ENCODE measurements at regions not wholly inside any gene's neighbourhood (a gene's known extent, or its start where the extent isn't known, plus 50 kb on each side); places are given as distances from the start of the nearest gene placed in this dataset.

DNA sequence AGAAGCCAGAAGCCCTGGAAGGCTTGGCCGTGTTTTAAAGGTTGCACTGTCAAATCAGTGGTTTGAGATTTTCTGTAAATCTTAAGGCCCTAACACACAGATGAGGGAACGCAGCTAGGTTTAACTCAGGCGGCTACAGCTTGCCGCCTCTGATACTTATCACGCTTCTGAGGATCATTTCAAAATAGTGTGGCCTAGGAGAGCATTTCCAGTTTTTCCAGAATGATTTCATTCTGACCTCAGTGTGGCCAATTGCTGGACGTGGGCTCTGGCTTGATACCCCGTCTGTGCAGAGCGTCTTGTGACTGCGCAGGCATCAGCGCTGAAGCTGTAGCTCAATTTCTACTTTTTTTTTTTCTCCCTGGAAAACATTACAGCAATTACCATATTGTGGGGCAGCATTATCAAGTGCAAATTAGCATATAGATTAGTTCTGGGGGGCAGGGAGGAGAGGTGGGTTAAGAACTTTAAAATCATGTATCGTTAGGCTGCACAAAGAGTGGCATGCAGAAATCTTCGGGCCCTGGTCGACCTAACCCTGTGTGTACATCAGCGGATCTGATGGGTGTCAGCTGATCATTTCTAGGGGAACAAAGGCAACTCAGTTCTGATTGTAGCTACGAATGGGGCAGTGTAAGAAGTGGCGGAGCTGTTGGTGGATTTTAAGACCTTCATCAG is 105.0 kb upstream of the EEF1E1 start:
- Histone ChIP-seq H3T11ph (ENCODE audit: low read length) (no peak overlapping the region), H3K14ac (ENCODE audit: insufficient read depth, low read length) (no peak overlapping the region), H2BK20ac (ENCODE audit: low read depth, low read length, poor library complexity, severe bottlenecking) (no peak overlapping the region), H4K20me1 (ENCODE audit: control insufficient read depth, insufficient read depth, insufficient read length) (no peaks in the 10 kb centered on the region), H4K5ac (ENCODE audit: insufficient read length, low read depth, low read length) (no peak overlapping the region), H3K4me2 (ENCODE audit: insufficient read depth, insufficient read length, low read length) (no peak overlapping the region), H2AK5ac (ENCODE audit: insufficient read length, low read length) (no peak overlapping the region), H3K18ac (ENCODE audit: insufficient read length, low read depth, low read length) (no peak overlapping the region), H4K91ac (ENCODE audit: insufficient read length, low read depth, low read length) (no peak overlapping the region), H2BK5ac (ENCODE audit: insufficient read length, low read length) (no peak overlapping the region), H3K23me2 (ENCODE audit: insufficient read length, low read depth, low read length, poor library complexity, severe bottlenecking) (no peaks in the 10 kb centered on the region), H3K9me3 (ENCODE audit: control insufficient read depth, low read depth, low read length) (no peaks in the 10 kb centered on the region), H2AFZ (ENCODE audit: low read length) (no peak overlapping the region), H3K27ac (ENCODE audit: insufficient read length, low read depth, low read length) (no peak overlapping the region), H3K79me1 (ENCODE audit: insufficient read depth, low read depth, low read length, poor library complexity, severe bottlenecking) (no peaks in the 10 kb centered on the region), H3K56ac (ENCODE audit: insufficient read length, low read depth, low read length) (no peak overlapping the region), H2BK120ac (ENCODE audit: low read depth, low read length, poor library complexity, severe bottlenecking) (no peak overlapping the region), H3K9ac (ENCODE audit: extremely low read depth, insufficient read length, low read length) (no peak overlapping the region), H3K79me2 (ENCODE audit: insufficient read depth, low read length) (no peaks in the 10 kb centered on the region; the same call in 1 of the 2 replicates), H4K8ac (replicated peaks; ENCODE audit: insufficient read length, low read depth, low read length) (no peak overlapping the region), H3K4ac (ENCODE audit: low read depth, low read length) (no peak overlapping the region), H3K27me3 (ENCODE audit: insufficient read depth, low read length) (no peaks in the 10 kb centered on the region), H2BK12ac (ENCODE audit: insufficient read length, low read depth, low read length) (no peak overlapping the region), H3K4me1 (ENCODE audit: insufficient read depth, low read length) (no peaks in the 10 kb centered on the region), H3K23ac (ENCODE audit: insufficient read length, low read depth, low read length) (no peak overlapping the region), H2BK15ac (ENCODE audit: low read depth, low read length) (no peak overlapping the region)
- Mint-ChIP-seq H3K4me3 (no peak overlapping the region), H3K27me3 (ENCODE audit: low read depth) (no peaks in the 10 kb centered on the region), H3K36me3 (ENCODE audit: insufficient read depth in 1 of 3, low read depth in 3 of 3) (no peaks in the 10 kb centered on the region), H3K4me1 (peaks cover 3 to 10% of the 10 kb centered on the region in 2 experiments; a peak in 2 of 4 replicates), H3K9me3 (no peaks in the 10 kb centered on the region), H3K27ac (no peak overlapping the region)
- whole genome bisulfite sequencing (ENCODE audit: extremely low coverage, insufficient read length, low lambda C conversion rate) = no CpG with 5 or more reads among the region's 16 CpGs
- TF ChIP-seq, protein P1, sequence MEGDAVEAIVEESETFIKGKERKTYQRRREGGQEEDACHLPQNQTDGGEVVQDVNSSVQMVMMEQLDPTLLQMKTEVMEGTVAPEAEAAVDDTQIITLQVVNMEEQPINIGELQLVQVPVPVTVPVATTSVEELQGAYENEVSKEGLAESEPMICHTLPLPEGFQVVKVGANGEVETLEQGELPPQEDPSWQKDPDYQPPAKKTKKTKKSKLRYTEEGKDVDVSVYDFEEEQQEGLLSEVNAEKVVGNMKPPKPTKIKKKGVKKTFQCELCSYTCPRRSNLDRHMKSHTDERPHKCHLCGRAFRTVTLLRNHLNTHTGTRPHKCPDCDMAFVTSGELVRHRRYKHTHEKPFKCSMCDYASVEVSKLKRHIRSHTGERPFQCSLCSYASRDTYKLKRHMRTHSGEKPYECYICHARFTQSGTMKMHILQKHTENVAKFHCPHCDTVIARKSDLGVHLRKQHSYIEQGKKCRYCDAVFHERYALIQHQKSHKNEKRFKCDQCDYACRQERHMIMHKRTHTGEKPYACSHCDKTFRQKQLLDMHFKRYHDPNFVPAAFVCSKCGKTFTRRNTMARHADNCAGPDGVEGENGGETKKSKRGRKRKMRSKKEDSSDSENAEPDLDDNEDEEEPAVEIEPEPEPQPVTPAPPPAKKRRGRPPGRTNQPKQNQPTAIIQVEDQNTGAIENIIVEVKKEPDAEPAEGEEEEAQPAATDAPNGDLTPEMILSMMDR (conservative IDR thresholded peaks at IDR 0.05) = no peak
- DNase-seq = no peak

Measured in H9 (cell line).